GM23338 (cell line): ENCODE measurements at regions not wholly inside any gene's neighbourhood (a gene's known extent, or its start where the extent isn't known, plus 50 kb on each side); places are given as distances from the start of the nearest gene placed in this dataset.

ENCODE experiments used
- ATAC-seq: fragments of 200-7000 bp; cut with Tn5 transposase; 3 replicates; pipeline ENCODE4 v1.9.1; 2020
- DNase-seq: peaks from one replicate; pipeline ENCODE4 v3.0.0-alpha.2; 2015; ENCODE audit warnings: low spot score
- H2AFZ ChIP-seq: fragments of 200-600 bp; sonication (generic); 2 replicates; pipeline ENCODE4 v1.8.0; 2016; ENCODE audit warnings: antibody characterized with exemption, mild to moderate bottlenecking, moderate library complexity
- H3F3A ChIP-seq: fragments of 200-600 bp; sonication (generic); replicated peaks from 2 replicates; pipeline ENCODE4 v1.8.0; 2017; ENCODE audit warnings: antibody characterized with exemption, mixed run types, low read depth
- H3K27ac ChIP-seq: fragments of 200-600 bp; sonication (generic); 2 replicates; pipeline ENCODE4 v1.6.1; 2016; ENCODE audit warnings: low read depth
- H3K27me3 ChIP-seq: fragments of 200-600 bp; sonication (generic); 2 replicates; pipeline ENCODE4 v1.8.0; 2016; ENCODE audit warnings: mild to moderate bottlenecking, mixed run types, moderate library complexity; ENCODE audit not compliant: insufficient read depth
- H3K36me3 ChIP-seq: fragments of 200-600 bp; sonication (generic); 2 replicates; pipeline ENCODE4 v1.8.0; 2016; ENCODE audit warnings: mild to moderate bottlenecking; ENCODE audit not compliant: insufficient read depth
- H3K4me1 ChIP-seq: fragments of 200-600 bp; sonication (generic); 2 replicates; pipeline ENCODE4 v1.8.0; 2016; ENCODE audit warnings: mild to moderate bottlenecking, moderate library complexity; ENCODE audit not compliant: insufficient read depth
- H3K4me2 ChIP-seq: fragments of 200-600 bp; sonication (generic); 2 replicates; pipeline ENCODE4 v1.7.1; 2017; ENCODE audit warnings: mixed run types
- H3K4me3 ChIP-seq: fragments of 200-600 bp; sonication (generic); 2 replicates; pipeline ENCODE4 v1.6.1; 2016; ENCODE audit warnings: mixed run types
- H3K79me2 ChIP-seq: fragments of 200-600 bp; sonication (generic); replicated peaks from 2 replicates; pipeline ENCODE4 v1.8.0; 2017; ENCODE audit warnings: mild to moderate bottlenecking; ENCODE audit not compliant: insufficient read depth
- H3K9me2 ChIP-seq: fragments of 200-600 bp; sonication (generic); 2 replicates; pipeline ENCODE4 v1.8.0; 2017; ENCODE audit not compliant: insufficient read depth
- H4K20me1 ChIP-seq: fragments of 200-600 bp; sonication (generic); replicated peaks from 2 replicates; pipeline ENCODE4 v1.8.0; 2017; ENCODE audit warnings: mild to moderate bottlenecking; ENCODE audit not compliant: insufficient read depth
- H3K27ac Mint-ChIP-seq: 2 replicates; pipeline ENCODE4 v1.8.0; 2020; ENCODE audit warnings: inconsistent platforms, mild to moderate bottlenecking, moderate library complexity, mixed read lengths
- H3K27me3 Mint-ChIP-seq: 3 replicates; pipeline ENCODE4 v1.8.0; 2022; ENCODE audit warnings: low read depth, mild to moderate bottlenecking, moderate library complexity, mixed read lengths, inconsistent platforms; ENCODE audit not compliant: insufficient read depth, poor library complexity
- H3K36me3 Mint-ChIP-seq: 3 replicates; pipeline ENCODE4 v1.8.0; 2021; ENCODE audit warnings: low read depth, mild to moderate bottlenecking, inconsistent platforms, moderate library complexity, mixed read lengths
- H3K4me1 Mint-ChIP-seq: 3 replicates; pipeline ENCODE4 v1.8.0; 2020; ENCODE audit warnings: mild to moderate bottlenecking, inconsistent platforms, mixed read lengths
- H3K4me3 Mint-ChIP-seq: 3 replicates; pipeline ENCODE4 v1.8.0; 2021; ENCODE audit warnings: moderate library complexity, mild to moderate bottlenecking, inconsistent platforms, mixed read lengths
- H3K9me3 Mint-ChIP-seq: 3 replicates; pipeline ENCODE4 v1.8.0; 2020; ENCODE audit warnings: moderate library complexity, mild to moderate bottlenecking, inconsistent platforms, mixed read lengths
- CREB1 ChIP-seq: fragments of 250-450 bp; sonication (Bioruptor Pico); IDR thresholded peaks from 2 replicates; pipeline ENCODE4 v1.5.0; 2020; ENCODE audit warnings: low read depth, mild to moderate bottlenecking, moderate library complexity
- CTCF ChIP-seq, 2 experiments: fragments of 200-600 bp in 1 of 2; sonication (generic) in 1 of 2; conservative IDR thresholded peaks; 2 replicates each; pipeline versions ENCODE4 v1.5.1 to v1.6.1; 2016 to 2017; ENCODE audit warnings: antibody characterized with exemption in 2 of 2, low read depth in 2 of 2, mild to moderate bottlenecking in 2 of 2, moderate library complexity in 1 of 2
- ETS1 ChIP-seq: IDR thresholded peaks from 2 replicates; pipeline ENCODE4 v1.6.1; 2016; ENCODE audit warnings: antibody characterized with exemption
- EZH2 ChIP-seq: fragments of 200-600 bp; sonication (generic); IDR thresholded peaks from one replicate; pipeline ENCODE4 v1.8.0; 2017; ENCODE audit warnings: antibody characterized with exemption, mild to moderate bottlenecking, low read depth; ENCODE audit not compliant: unreplicated experiment
- EZH2phosphoT487 ChIP-seq: fragments of 200-600 bp; sonication (generic); IDR thresholded peaks from one replicate; pipeline ENCODE4 v1.8.1; 2018; ENCODE audit warnings: antibody characterized with exemption; ENCODE audit not compliant: unreplicated experiment
- JUNB ChIP-seq: IDR thresholded peaks from one replicate; pipeline ENCODE4 v1.6.1; 2016; ENCODE audit warnings: antibody characterized with exemption; ENCODE audit not compliant: unreplicated experiment
- NANOG ChIP-seq: IDR thresholded peaks from 2 replicates; pipeline ENCODE4 v1.6.1; 2016; ENCODE audit warnings: antibody characterized with exemption, borderline replicate concordance
- POLR2AphosphoS5 ChIP-seq: IDR thresholded peaks from 2 replicates; pipeline ENCODE4 v1.6.1; 2016; ENCODE audit warnings: antibody characterized with exemption, low read depth
- REST ChIP-seq: IDR thresholded peaks from one replicate; pipeline ENCODE4 v1.6.1; 2018; ENCODE audit warnings: antibody characterized with exemption; ENCODE audit not compliant: unreplicated experiment
- STAT1 ChIP-seq: IDR thresholded peaks from one replicate; pipeline ENCODE4 v1.6.1; 2016; ENCODE audit warnings: antibody characterized with exemption; ENCODE audit not compliant: unreplicated experiment
- ZNF114 ChIP-seq: fragments of 250-450 bp; sonication (Bioruptor Pico); IDR thresholded peaks from 2 replicates; pipeline ENCODE4 v1.5.0; 2020; ENCODE audit warnings: mild to moderate bottlenecking, moderate library complexity
- ZNF331 ChIP-seq: fragments of 250-450 bp; sonication (Bioruptor Pico); IDR thresholded peaks from 2 replicates; pipeline ENCODE4 v1.5.0; 2020; ENCODE audit warnings: low read depth, mild to moderate bottlenecking, moderate library complexity
- ZNF462 ChIP-seq: fragments of 250-450 bp; sonication (Bioruptor Pico); IDR thresholded peaks from 2 replicates; pipeline ENCODE4 v1.5.0; 2020; ENCODE audit warnings: mild to moderate bottlenecking, moderate library complexity

DNA sequence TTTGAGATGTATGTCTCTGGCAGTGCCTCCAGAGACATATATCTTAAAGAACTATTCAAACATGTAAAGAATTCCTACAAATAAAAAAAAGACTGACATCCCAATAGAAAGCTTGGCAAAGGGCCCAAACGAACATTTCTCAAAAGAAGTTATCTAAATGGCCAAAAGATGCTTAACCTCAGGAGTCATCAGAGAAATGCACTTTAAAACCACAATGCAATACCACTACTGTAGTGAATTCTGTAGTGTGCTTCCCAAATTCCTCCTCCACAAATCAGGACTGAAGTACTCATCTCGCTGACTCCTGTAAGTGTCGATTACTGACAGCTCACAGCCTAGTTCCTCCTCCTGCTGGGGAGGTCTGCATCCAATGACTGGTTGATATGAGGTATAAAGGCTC lies 129.0 kb upstream of the MAMLD1 start:
- H3K27ac ChIP-seq: no peak overlapping the region
- no peak for DNase-seq
- Mint-ChIP-seq H3K4me1 (no peaks in the 10 kb centered on the region), H3K9me3 (no peaks in the 10 kb centered on the region), H3K27me3 (peaks cover 6% of the 10 kb centered on the region), H3K27ac (no peak overlapping the region), H3K4me3 (no peak overlapping the region), H3K36me3 (no peaks in the 10 kb centered on the region)
- no peaks in the 10 kb centered on the region for H3K4me1 ChIP-seq
- no peak overlapping the region for H3K4me3 ChIP-seq
- H3K27me3 ChIP-seq: no peaks in the 10 kb centered on the region
- no peaks in the 10 kb centered on the region for H3K36me3 ChIP-seq
- H3F3A ChIP-seq: no peaks in the 10 kb centered on the region
- TF ChIP-seq ZNF462 (no peak), STAT1 (no peak), REST (no peak), ETS1 (no peak), ZNF114 (no peak), ZNF331 (no peak), JUNB (no peak), CREB1 (CRISPR knock-in tag) (no peak), NANOG (no peak), CTCF (conservative IDR thresholded peaks at IDR 0.05; ENCODE audit: low read depth in 2 of 2) (no peak), POLR2AphosphoS5 (no peak), EZH2phosphoT487 (no peak), EZH2 (no peak)
- no peaks in the 10 kb centered on the region for H3K79me2 ChIP-seq
- no peak overlapping the region for H2AFZ ChIP-seq
- no peaks in the 10 kb centered on the region for H3K9me2 ChIP-seq
- H3K4me2 ChIP-seq: no peak overlapping the region
- H4K20me1 ChIP-seq: no peaks in the 10 kb centered on the region
- ATAC-seq: no peak
